ENCODE measurements at regions not wholly inside any gene's neighbourhood (a gene's known extent, or its start where the extent isn't known, plus 50 kb on each side); places are given as distances from the start of the nearest gene placed in this dataset.
"Not testable (repeated sequence)": the region's sequence is repeated elsewhere in the genome, so short reads cannot be mapped to it uniquely, and the experiment has no call there.

GRCh38 chr10:30691639-30692015, 62.1 kb upstream of the LYZL2 start:
- Histone ChIP-seq H3K9ac (no peak overlapping the region), H3F3A (ENCODE audit: low read depth) (no peaks in the 10 kb centered on the region)
- no peaks in the 10 kb centered on the region for H3K27me3 Mint-ChIP-seq (ENCODE audit: insufficient read depth, low read depth)

GRCh38 chr10:30690948-30691638, 61.5 kb upstream of the LYZL2 start:
- not testable (repeated sequence) for H3F3A ChIP-seq (ENCODE audit: low read depth); DNase-seq (ENCODE audit: low spot score); H3K9me3 ChIP-seq (ENCODE audit: low read depth); H3K4me3 ChIP-seq; H4K20me1 ChIP-seq (ENCODE audit: low read depth); H3K27me3 ChIP-seq; H3K27me3 Mint-ChIP-seq (ENCODE audit: insufficient read depth, low read depth); H3K27ac Mint-ChIP-seq; H2AFZ ChIP-seq (replicated peaks); H3K4me3 Mint-ChIP-seq; H3K4me1 Mint-ChIP-seq; H3K36me3 ChIP-seq; H3K79me2 ChIP-seq (ENCODE audit: low read depth); H3K9me3 Mint-ChIP-seq; H3K9ac ChIP-seq; H3K4me2 ChIP-seq; H3K36me3 Mint-ChIP-seq; H3K27ac ChIP-seq; H3K4me1 ChIP-seq

More at GRCh38 chr10:30691639-30692015, 62.1 kb upstream of the LYZL2 start:
- no peaks in the 10 kb centered on the region for H3K79me2 ChIP-seq (ENCODE audit: low read depth)
- H4K20me1 ChIP-seq (ENCODE audit: low read depth): no peaks in the 10 kb centered on the region
- no peak overlapping the region for H3K4me3 ChIP-seq
- no peaks in the 10 kb centered on the region for H3K36me3 ChIP-seq
- H3K27me3 ChIP-seq: no peaks in the 10 kb centered on the region
- Mint-ChIP-seq H3K27ac (no peak overlapping the region), H3K4me1 (peaks cover 8% of the 10 kb centered on the region), H3K36me3 (no peaks in the 10 kb centered on the region), H3K4me3 (no peak overlapping the region), H3K9me3 (no peaks in the 10 kb centered on the region)
- TF ChIP-seq EZH2phosphoT487 (IDR thresholded peaks at IDR 0.05) (no peak), EZH2 (IDR thresholded peaks at IDR 0.05) (no peak), CTCF (IDR thresholded peaks at IDR 0.05) (no peak)
- H3K9me3 ChIP-seq (ENCODE audit: low read depth): no peaks in the 10 kb centered on the region
- no peak for DNase-seq (ENCODE audit: low spot score)
- no peak overlapping the region for H3K27ac ChIP-seq
- H3K4me2 ChIP-seq: no peak overlapping the region
- no peak overlapping the region for H2AFZ ChIP-seq (replicated peaks)
- no peaks in the 10 kb centered on the region for H3K4me1 ChIP-seq

- H3K36me3 Mint-ChIP-seq: no peaks in the 10 kb centered on the region
- no peak overlapping the region for H3K27ac Mint-ChIP-seq
- H3K4me3 ChIP-seq: no peak overlapping the region
- H4K20me1 ChIP-seq (ENCODE audit: low read depth): no peaks in the 10 kb centered on the region
- H3K27me3 ChIP-seq: no peaks in the 10 kb centered on the region
- no peak overlapping the region for H3K27ac ChIP-seq
- no peaks in the 10 kb centered on the region for H3F3A ChIP-seq (ENCODE audit: low read depth)
- no peak for DNase-seq (ENCODE audit: low spot score)
- H3K4me1 Mint-ChIP-seq: peaks cover 8% of the 10 kb centered on the region
- H3K9me3 Mint-ChIP-seq: no peaks in the 10 kb centered on the region
- H3K79me2 ChIP-seq (ENCODE audit: low read depth): no peaks in the 10 kb centered on the region
- H3K4me1 ChIP-seq: no peaks in the 10 kb centered on the region
- H3K36me3 ChIP-seq: no peaks in the 10 kb centered on the region
- H3K4me2 ChIP-seq: no peak overlapping the region
- TF ChIP-seq CTCF (IDR thresholded peaks at IDR 0.05): no peak
- TF ChIP-seq EZH2phosphoT487 (IDR thresholded peaks at IDR 0.05): no peak
- no peak for TF ChIP-seq EZH2 (IDR thresholded peaks at IDR 0.05)
- peak overlapping the region; percentile 44 for H3K4me3 Mint-ChIP-seq
- no peaks in the 10 kb centered on the region for H3K9me3 ChIP-seq (ENCODE audit: low read depth)
- no peak overlapping the region for H2AFZ ChIP-seq (replicated peaks)
- H3K27me3 Mint-ChIP-seq (ENCODE audit: insufficient read depth, low read depth): peaks cover 2% of the 10 kb centered on the region
- no peak overlapping the region for H3K9ac ChIP-seq
Observed at GRCh38 chr10:30688456-30688855, 58.9 kb upstream of the LYZL2 start.

- Mint-ChIP-seq H3K9me3 (no peaks in the 10 kb centered on the region), H3K4me1 (peaks cover 7% of the 10 kb centered on the region), H3K36me3 (no peaks in the 10 kb centered on the region), H3K27ac (no peak overlapping the region), H3K27me3 (ENCODE audit: insufficient read depth, low read depth) (peaks cover 2% of the 10 kb centered on the region), H3K4me3 (no peak overlapping the region)
- no peaks in the 10 kb centered on the region for H3K36me3 ChIP-seq
- H3K79me2 ChIP-seq (ENCODE audit: low read depth): no peaks in the 10 kb centered on the region
- TF ChIP-seq CTCF (IDR thresholded peaks at IDR 0.05) (peak; percentile 89), EZH2 (IDR thresholded peaks at IDR 0.05) (no peak)
- H3K4me2 ChIP-seq: no peak overlapping the region
- H3K4me3 ChIP-seq: no peak overlapping the region
- DNase-seq (ENCODE audit: low spot score): peak; percentile 87
- H3K27me3 ChIP-seq: no peaks in the 10 kb centered on the region
- H3F3A ChIP-seq (ENCODE audit: low read depth): no peaks in the 10 kb centered on the region
- no peak overlapping the region for H3K27ac ChIP-seq
- no peaks in the 10 kb centered on the region for H3K4me1 ChIP-seq
- no peaks in the 10 kb centered on the region for H3K9me3 ChIP-seq (ENCODE audit: low read depth)
- no peak overlapping the region for H3K9ac ChIP-seq
- no peaks in the 10 kb centered on the region for H4K20me1 ChIP-seq (ENCODE audit: low read depth)
- no peak overlapping the region for H2AFZ ChIP-seq (replicated peaks)
Observed at GRCh38 chr10:30687698-30688213, 58.2 kb upstream of the LYZL2 start.
